SH-SY5Y (cell line): ENCODE measurements at regions not wholly inside any gene's neighbourhood (a gene's known extent, or its start where the extent isn't known, plus 50 kb on each side); places are given as distances from the start of the nearest gene placed in this dataset.

Experiments
- GATA2 ChIP-seq: IDR thresholded peaks from 2 replicates; pipeline ENCODE4 v1.6.1; 2011; ENCODE audit warnings: mild to moderate bottlenecking, low read depth, low read length
- GATA3 ChIP-seq: IDR thresholded peaks from 2 replicates; pipeline ENCODE4 v1.6.1; 2011; ENCODE audit warnings: low read depth, mild to moderate bottlenecking, low read length, moderate library complexity

DNA sequence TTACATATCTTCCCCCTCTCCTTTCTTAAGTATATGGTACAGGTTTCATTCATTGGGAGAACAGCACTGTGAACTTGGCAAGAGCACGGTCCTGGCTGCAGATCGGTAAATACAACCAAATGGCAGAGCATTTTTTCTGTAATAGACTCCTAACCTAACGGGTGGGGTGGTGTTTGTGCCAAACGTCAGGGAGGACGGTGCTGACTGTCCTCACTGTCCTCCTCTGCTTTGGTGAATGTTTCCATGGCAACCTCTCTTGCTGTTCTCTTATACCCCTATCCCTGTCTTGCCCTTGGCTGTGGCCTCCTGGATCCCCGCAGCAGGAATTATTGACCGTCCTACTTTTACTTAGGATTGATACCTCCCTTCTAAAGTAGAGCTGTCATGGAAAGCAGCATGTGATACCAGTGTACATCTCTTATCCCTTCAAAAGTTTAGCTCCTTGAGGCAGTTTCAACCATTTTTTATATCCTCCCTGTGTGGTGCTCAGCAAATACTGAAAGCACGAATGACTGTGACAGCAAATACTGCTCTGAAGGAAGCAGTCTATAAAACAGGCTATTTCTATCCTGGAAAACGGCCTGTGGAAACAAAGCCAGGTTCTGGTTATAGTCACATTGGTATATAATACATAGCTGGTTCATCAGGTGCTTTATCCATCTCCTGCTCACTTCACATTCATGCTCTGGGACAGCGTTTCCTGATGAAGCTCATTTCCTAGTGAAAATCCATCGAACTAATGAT, 275.4 kb upstream of the C2CD4B start:
- TF ChIP-seq GATA3 = no peak
- no peak for TF ChIP-seq GATA2

GRCh38 chr15:62444104-62445022, 279.3 kb upstream of the C2CD4B start:
- no peak for TF ChIP-seq GATA3

- TF ChIP-seq GATA2 (no peak), GATA3 (no peak)
Measured at GRCh38 chr15:62445244-62445643, 280.2 kb upstream of the C2CD4B start.

DNA sequence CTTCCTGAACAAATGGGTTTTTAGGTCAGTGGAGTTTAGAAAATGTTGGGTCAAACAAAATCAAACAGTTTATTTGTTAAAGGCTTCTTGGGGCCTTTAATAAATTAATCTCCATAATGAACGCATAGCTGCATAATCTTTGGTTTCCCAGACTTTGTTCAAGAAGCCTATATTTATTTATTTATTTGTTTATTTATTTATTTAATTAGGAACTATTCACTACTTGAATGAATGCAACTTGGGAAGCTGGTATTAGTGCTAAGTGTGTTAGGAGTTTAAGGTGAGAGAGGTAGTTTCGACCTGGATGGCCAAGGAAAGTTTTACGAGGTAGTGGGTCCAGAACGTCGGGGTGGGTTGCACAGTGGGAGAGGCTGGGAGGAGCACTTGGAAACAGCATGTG, 281.9 kb upstream of the C2CD4B start:
- no peak for TF ChIP-seq GATA2
- no peak for TF ChIP-seq GATA3

GRCh38 chr15:62447742-62448141, 282.7 kb upstream of the C2CD4B start:
- no peak for TF ChIP-seq GATA3
- no peak for TF ChIP-seq GATA2

DNA sequence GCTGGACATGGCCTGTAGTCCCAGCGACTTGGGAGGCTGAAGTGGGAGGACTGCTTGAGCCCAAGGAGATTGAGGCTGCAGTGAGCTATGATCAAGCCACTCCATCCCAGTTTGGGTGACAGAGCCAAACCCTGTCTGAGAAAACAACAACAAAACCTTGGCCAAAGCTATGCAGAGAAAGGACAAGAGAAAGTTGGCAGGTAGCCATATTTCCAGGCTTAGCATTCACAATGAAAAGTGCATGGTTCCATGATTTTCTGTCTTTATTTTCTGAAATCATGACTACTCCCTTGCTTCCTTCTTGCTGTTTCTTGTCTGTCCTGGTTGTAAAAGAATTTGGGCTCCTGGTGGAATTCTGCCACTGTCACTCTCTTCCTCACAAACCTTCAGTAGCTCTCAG, 284.6 kb upstream of the C2CD4B start:
- TF ChIP-seq GATA3 = no peak
- TF ChIP-seq GATA2 = no peak

DNA sequence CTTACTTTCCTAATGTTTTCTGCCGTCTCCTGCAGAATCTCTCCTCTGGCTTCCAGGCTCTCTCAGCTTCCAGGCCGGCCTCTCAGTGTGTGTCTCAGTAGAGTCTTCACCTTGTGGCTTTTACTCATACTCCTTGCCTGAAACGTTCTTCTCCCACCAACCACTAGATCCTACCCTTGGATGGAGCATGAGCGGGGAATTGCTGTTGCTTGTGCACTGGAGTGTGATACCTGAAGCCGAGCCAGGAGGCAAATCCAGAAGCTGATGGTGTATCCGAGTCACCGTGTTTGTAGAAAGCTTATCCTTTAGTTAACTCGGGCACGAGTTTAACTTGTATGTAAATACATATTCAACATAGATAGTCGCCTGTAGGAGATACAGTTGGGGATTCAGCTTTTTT, 285.0 kb upstream of the C2CD4B start:
- TF ChIP-seq GATA3 = no peak
- no peak for TF ChIP-seq GATA2

- no peak for TF ChIP-seq GATA3
- TF ChIP-seq GATA2 = no peak
Measured at GRCh38 chr15:62452026-62452425, 286.9 kb upstream of the C2CD4B start.

DNA sequence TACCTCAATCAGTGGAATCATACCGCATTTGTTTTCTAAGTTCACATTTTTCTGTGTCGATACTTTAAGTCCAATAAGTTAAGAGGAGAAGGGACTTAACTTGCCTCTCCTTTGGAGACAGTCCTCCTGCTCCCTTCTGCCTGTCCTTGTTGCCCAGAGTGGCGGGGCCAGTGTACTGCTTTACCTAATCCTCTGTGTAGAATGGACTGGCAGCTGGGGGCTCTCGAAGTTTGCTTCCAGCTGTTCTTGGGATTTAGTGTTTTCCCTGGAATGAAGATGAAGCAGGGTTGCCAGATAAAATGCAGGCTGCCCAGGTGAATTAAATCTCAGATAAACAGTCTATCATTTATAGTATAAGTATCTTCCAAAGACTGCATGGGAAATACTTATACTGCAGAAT, 287.6 kb upstream of the C2CD4B start:
- TF ChIP-seq GATA2 (no peak), GATA3 (no peak)

GRCh38 chr15:62453375-62453774, 288.3 kb upstream of the C2CD4B start:
- TF ChIP-seq GATA3 (no peak), GATA2 (no peak)

- TF ChIP-seq GATA2 = no peak
- no peak for TF ChIP-seq GATA3
Measured at GRCh38 chr15:62453981-62454380, 288.9 kb upstream of the C2CD4B start.

GRCh38 chr15:62454567-62455172, 289.6 kb upstream of the C2CD4B start:
- TF ChIP-seq GATA2 (no peak), GATA3 (no peak)

DNA sequence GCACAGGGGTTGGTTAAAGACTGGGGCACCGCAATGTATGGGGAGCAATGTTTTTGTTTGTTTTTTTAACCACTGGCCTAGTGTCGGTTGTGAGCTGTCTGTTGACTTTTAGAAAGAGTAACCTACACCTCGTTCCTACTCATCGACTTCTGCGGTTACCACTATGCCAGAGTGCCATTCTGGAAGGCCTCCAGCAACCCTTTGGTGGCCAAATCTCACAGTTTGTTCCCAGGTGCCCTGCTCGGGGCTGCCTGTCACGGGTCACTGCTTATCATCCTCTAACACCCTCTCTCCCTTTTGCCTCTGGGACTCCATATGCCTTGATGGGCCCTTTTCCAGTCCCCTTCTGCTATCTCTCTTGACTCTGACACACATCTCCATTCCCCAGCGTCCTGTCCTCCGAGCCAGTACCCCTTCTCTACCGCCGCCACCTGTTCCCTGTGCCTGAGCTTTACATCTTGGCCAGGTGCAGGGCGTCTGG, 290.4 kb upstream of the C2CD4B start:
- no peak for TF ChIP-seq GATA3
- TF ChIP-seq GATA2 = no peak; the same call in 1 of the 2 replicates

- TF ChIP-seq GATA2 (no peak; the same call in 1 of the 2 replicates), GATA3 (no peak)
Measured at GRCh38 chr15:62456011-62456920, 291.2 kb upstream of the C2CD4B start.
